ENCODE measurements at regions not wholly inside any gene's neighbourhood (a gene's known extent, or its start where the extent isn't known, plus 50 kb on each side); places are given as distances from the start of the nearest gene placed in this dataset.

DNA sequence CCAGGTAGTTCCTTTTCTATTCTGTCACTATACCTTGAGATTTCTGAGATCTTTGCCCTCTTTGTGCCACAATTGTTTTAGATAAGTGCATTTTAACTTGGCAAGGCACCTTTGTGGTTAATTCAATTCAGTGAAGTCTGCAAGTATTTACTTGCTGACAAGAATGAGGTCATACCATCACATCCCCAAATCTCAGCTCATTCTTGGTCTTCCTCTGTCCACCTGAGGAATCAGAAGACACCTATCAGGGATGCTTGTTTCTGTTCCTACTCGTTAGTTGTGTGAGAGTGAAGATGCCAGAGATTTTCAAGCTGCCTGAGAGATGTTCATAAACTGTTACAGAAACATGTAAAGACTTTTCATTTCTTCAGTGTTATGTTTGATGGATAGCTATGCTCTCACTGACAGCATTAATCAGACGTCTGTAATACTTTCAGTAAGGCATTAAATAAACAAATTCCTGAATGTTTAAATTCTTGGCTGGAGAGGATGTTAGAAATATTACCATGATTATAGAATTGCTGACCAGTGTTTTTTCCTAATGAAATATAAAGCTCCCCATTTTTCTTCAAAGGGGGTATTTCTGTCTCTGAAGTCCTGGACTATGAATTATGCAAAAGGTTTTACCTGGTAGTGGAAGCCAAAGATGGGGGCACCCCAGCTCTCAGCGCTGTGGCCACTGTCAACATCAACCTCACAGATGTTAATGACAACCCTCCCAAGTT lies 135.0 kb upstream of the MTNR1B start:
- Histone ChIP-seq H3K27me3 (ENCODE audit: insufficient read depth) (no peaks in the 10 kb centered on the region), H3K4me1 (ENCODE audit: insufficient read depth) (peaks cover 18% of the 10 kb centered on the region), H3K4me2 (no peak overlapping the region), H3K9me2 (ENCODE audit: insufficient read depth) (no peaks in the 10 kb centered on the region), H3K27ac (ENCODE audit: low read depth) (no peak overlapping the region), H3K79me2 (replicated peaks; ENCODE audit: insufficient read depth) (no peaks in the 10 kb centered on the region), H3K36me3 (ENCODE audit: insufficient read depth) (0 out of 2 replicates have a peak, but pooled peaks cover 6% of the 10 kb centered on the region), H3K4me3 (no peak overlapping the region), H3F3A (replicated peaks; ENCODE audit: low read depth) (no peaks in the 10 kb centered on the region), H4K20me1 (replicated peaks; ENCODE audit: insufficient read depth) (no peaks in the 10 kb centered on the region), H2AFZ (no peak overlapping the region)
- Mint-ChIP-seq H3K9me3 (no peaks in the 10 kb centered on the region), H3K27me3 (ENCODE audit: insufficient read depth, low read depth, poor library complexity) (peaks cover 2% of the 10 kb centered on the region), H3K4me1 (peaks cover 38% of the 10 kb centered on the region), H3K4me3 (no peak overlapping the region), H3K27ac (no peak overlapping the region), H3K36me3 (ENCODE audit: low read depth) (peaks cover 27% of the 10 kb centered on the region)
- ATAC-seq (no peak), DNase-seq (ENCODE audit: low spot score) (no peak)
- TF ChIP-seq POLR2AphosphoS5 (IDR thresholded peaks at IDR 0.05; ENCODE audit: low read depth), result no peak
- no peak for TF ChIP-seq ZNF462 (CRISPR knock-in tag; IDR thresholded peaks at IDR 0.05)
- TF ChIP-seq ETS1 (IDR thresholded peaks at IDR 0.05), result no peak
- TF ChIP-seq ZNF114 (CRISPR knock-in tag; IDR thresholded peaks at IDR 0.05), result no peak
- no peak for TF ChIP-seq EZH2 (IDR thresholded peaks at IDR 0.05; ENCODE audit: low read depth, unreplicated experiment)
- TF ChIP-seq NANOG (IDR thresholded peaks at IDR 0.05; ENCODE audit: borderline replicate concordance), result no peak

Data from GM23338 (cell line).